Loucy (cell line): ENCODE measurements at regions not wholly inside any gene's neighbourhood (a gene's known extent, or its start where the extent isn't known, plus 50 kb on each side); places are given as distances from the start of the nearest gene placed in this dataset.
A peak's percentile ranks its signal among the peaks of the same experiment; 100 is the strongest.

Experiments used
- H2AFZ ChIP-seq: fragments of 200-600 bp; sonication (generic); 2 replicates; pipeline ENCODE4 v1.6.0; 2016; ENCODE audit warnings: antibody characterized with exemption, mild to moderate bottlenecking, low read length, moderate library complexity
- H3F3A ChIP-seq: fragments of 200-600 bp; 2 replicates; pipeline ENCODE4 v1.6.0; 2016; ENCODE audit warnings: antibody characterized with exemption, low read depth, mild to moderate bottlenecking
- H3K27me3 ChIP-seq: fragments of 200-600 bp; sonication (generic); 2 replicates; pipeline ENCODE4 v1.6.1; 2014; ENCODE audit warnings: low read length, mild to moderate bottlenecking; ENCODE audit not compliant: insufficient read depth, poor library complexity, severe bottlenecking
- H3K36me3 ChIP-seq: fragments of 200-600 bp; sonication (generic); 2 replicates; pipeline ENCODE4 v1.6.1; 2016; ENCODE audit warnings: low read length; ENCODE audit not compliant: insufficient read depth
- H3K4me1 ChIP-seq: fragments of 200-600 bp; sonication (generic); 2 replicates; pipeline ENCODE4 v1.5.1; 2014; ENCODE audit warnings: low read length, mild to moderate bottlenecking; ENCODE audit not compliant: insufficient read depth, poor library complexity, severe bottlenecking
- H3K4me2 ChIP-seq: fragments of 200-600 bp; sonication (generic); 2 replicates; pipeline ENCODE4 v1.6.0; 2014; ENCODE audit warnings: antibody characterized with exemption, low read length, low read depth, mild to moderate bottlenecking; ENCODE audit not compliant: poor library complexity, severe bottlenecking
- H3K4me3 ChIP-seq: fragments of 200-600 bp; sonication (generic); 2 replicates; pipeline ENCODE4 v1.5.1; 2014; ENCODE audit warnings: low read length, mild to moderate bottlenecking, mixed read lengths; ENCODE audit not compliant: poor library complexity, severe bottlenecking
- H3K79me2 ChIP-seq: fragments of 200-600 bp; sonication (generic); 2 replicates; pipeline ENCODE4 v1.6.1; 2014; ENCODE audit warnings: low read length; ENCODE audit not compliant: insufficient read depth
- H3K9ac ChIP-seq: fragments of 200-600 bp; sonication (generic); 2 replicates; pipeline ENCODE4 v1.6.0; 2014; ENCODE audit warnings: mild to moderate bottlenecking, low read depth, low read length, moderate library complexity; ENCODE audit not compliant: poor library complexity, severe bottlenecking
- H3K9me2 ChIP-seq: fragments of 200-600 bp; sonication (generic); replicated peaks from 2 replicates; pipeline ENCODE4 v1.6.1; 2016; ENCODE audit warnings: low read depth, low read length, mixed read lengths
- H3K9me3 ChIP-seq: fragments of 200-600 bp; sonication (generic); 2 replicates; pipeline ENCODE4 v1.6.1; 2014; ENCODE audit warnings: mild to moderate bottlenecking, antibody characterized with exemption, low read length, low read depth; ENCODE audit not compliant: insufficient read depth
- H4K20me1 ChIP-seq: fragments of 200-600 bp; sonication (generic); 2 replicates; pipeline ENCODE4 v1.6.0; 2014; ENCODE audit warnings: antibody characterized with exemption, low read length, mild to moderate bottlenecking; ENCODE audit not compliant: insufficient read depth, poor library complexity, severe bottlenecking
- EZH2phosphoT487 ChIP-seq: fragments of 200-600 bp; IDR thresholded peaks from 2 replicates; pipeline ENCODE4 v1.6.1; 2018; ENCODE audit warnings: antibody characterized with exemption, mild to moderate bottlenecking, moderate library complexity, borderline replicate concordance
- TF ChIP-seq, protein P1 (sequence below): fragments of 200-600 bp; sonication (generic); conservative IDR thresholded peaks from 2 replicates; pipeline ENCODE4 v1.5.1; 2014; ENCODE audit warnings: mild to moderate bottlenecking, antibody characterized with exemption, low read length

DNA sequence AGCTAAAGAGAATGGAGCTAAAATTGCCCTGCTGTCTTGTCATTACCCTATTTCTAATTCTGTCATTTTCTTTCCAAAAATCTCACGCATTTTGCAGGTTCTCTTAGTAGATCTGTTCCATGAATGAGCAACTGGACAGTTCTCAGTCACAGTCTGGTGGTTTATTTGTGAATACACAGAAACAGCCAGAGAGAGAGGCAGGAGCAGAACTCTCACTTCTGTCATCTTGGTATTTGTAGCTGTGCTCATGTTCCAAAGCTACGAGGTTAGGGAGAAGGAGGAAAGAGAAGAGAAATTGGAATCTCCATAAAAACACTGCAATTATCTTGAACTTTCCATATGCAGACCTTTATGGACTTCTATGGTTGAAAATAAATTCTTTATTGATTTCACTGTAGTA is 118.0 kb upstream of the OR13F1 start:
- no peaks in the 10 kb centered on the region for H3K9me2 ChIP-seq
- no peak overlapping the region for H3K9ac ChIP-seq
- no peaks in the 10 kb centered on the region for H3K79me2 ChIP-seq
- H3K9me3 ChIP-seq: no peaks in the 10 kb centered on the region
- no peak overlapping the region for H2AFZ ChIP-seq
- no peaks in the 10 kb centered on the region for H3K4me1 ChIP-seq
- H3K4me3 ChIP-seq: no peak overlapping the region
- TF ChIP-seq, protein P1, sequence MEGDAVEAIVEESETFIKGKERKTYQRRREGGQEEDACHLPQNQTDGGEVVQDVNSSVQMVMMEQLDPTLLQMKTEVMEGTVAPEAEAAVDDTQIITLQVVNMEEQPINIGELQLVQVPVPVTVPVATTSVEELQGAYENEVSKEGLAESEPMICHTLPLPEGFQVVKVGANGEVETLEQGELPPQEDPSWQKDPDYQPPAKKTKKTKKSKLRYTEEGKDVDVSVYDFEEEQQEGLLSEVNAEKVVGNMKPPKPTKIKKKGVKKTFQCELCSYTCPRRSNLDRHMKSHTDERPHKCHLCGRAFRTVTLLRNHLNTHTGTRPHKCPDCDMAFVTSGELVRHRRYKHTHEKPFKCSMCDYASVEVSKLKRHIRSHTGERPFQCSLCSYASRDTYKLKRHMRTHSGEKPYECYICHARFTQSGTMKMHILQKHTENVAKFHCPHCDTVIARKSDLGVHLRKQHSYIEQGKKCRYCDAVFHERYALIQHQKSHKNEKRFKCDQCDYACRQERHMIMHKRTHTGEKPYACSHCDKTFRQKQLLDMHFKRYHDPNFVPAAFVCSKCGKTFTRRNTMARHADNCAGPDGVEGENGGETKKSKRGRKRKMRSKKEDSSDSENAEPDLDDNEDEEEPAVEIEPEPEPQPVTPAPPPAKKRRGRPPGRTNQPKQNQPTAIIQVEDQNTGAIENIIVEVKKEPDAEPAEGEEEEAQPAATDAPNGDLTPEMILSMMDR: no peak
- TF ChIP-seq EZH2phosphoT487: no peak
- no peaks in the 10 kb centered on the region for H3K36me3 ChIP-seq
- no peaks in the 10 kb centered on the region for H3F3A ChIP-seq
- no peaks in the 10 kb centered on the region for H4K20me1 ChIP-seq
- no peaks in the 10 kb centered on the region for H3K27me3 ChIP-seq
- no peak overlapping the region for H3K4me2 ChIP-seq

DNA sequence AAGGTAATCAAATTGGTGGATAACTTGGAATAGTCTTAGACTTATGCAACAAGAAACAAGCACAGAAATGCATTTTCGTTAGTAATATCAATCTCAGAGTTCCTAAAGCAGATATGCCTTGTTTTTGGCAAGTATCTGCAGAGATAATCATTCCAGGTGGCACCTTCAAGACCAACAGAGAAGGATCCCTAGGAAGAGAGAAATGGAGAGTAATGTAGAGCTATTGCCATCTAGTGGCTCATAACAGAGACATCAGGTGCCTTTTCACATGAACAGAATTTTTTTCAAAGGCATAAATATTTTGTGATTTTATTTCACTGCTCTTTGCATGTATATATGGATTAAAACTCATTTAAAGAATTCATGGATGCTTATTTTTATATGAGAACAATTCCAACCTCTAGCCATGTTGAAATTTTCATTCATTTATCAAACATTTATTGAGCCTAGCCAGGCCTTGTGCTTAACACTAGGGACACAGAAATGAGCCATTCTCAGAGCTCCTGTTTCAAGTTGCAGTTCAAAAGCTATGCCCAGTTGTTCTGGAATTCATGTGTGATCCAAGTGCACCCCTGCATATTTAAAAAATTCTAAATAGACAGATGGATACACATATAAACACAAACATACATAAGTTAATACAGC is 117.5 kb upstream of the OR13F1 start:
- Histone ChIP-seq H2AFZ (no peak overlapping the region), H3K9me3 (no peaks in the 10 kb centered on the region), H3K4me3 (no peak overlapping the region), H3K4me2 (no peak overlapping the region), H3F3A (no peaks in the 10 kb centered on the region), H3K9ac (no peak overlapping the region), H3K9me2 (no peaks in the 10 kb centered on the region), H3K79me2 (no peaks in the 10 kb centered on the region), H4K20me1 (no peaks in the 10 kb centered on the region), H3K4me1 (no peaks in the 10 kb centered on the region), H3K27me3 (no peaks in the 10 kb centered on the region), H3K36me3 (no peaks in the 10 kb centered on the region)
- TF ChIP-seq, protein P1: peak; percentile 82
- TF ChIP-seq EZH2phosphoT487: no peak

DNA sequence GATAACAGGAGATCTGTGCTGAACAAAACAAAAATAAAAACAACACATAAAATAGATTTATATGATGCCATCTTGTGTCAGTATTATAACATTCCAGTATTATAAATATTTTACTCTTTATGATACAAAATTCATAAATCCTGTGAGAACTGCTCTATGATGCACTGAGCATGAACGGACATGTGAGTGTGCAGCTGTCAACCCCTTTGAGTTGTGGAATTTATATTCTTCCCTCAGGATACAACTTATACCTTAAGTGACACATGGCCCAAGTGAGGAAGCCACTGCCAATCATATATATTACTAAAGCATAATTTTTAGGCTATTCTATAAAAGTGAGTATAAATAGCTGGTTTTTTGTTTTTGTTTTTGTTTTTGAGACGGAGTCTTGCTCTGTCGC is 116.0 kb upstream of the OR13F1 start:
- Histone ChIP-seq H2AFZ (no peak overlapping the region), H3K36me3 (no peaks in the 10 kb centered on the region), H3K4me2 (no peak overlapping the region), H4K20me1 (no peaks in the 10 kb centered on the region), H3K9ac (no peak overlapping the region), H3K79me2 (no peaks in the 10 kb centered on the region), H3K9me2 (no peaks in the 10 kb centered on the region), H3F3A (no peaks in the 10 kb centered on the region), H3K4me3 (no peak overlapping the region), H3K9me3 (no peaks in the 10 kb centered on the region), H3K27me3 (no peaks in the 10 kb centered on the region), H3K4me1 (no peaks in the 10 kb centered on the region)
- TF ChIP-seq, protein P1: no peak
- no peak for TF ChIP-seq EZH2phosphoT487
